ENCODE measurements at regions not wholly inside any gene's neighbourhood (a gene's known extent, or its start where the extent isn't known, plus 50 kb on each side); places are given as distances from the start of the nearest gene placed in this dataset.

- Histone ChIP-seq H3K9me3 (ENCODE audit: control insufficient read depth, insufficient read depth, low read length) (no peaks in the 10 kb centered on the region), H3K27me3 (ENCODE audit: control insufficient read depth, insufficient read depth, low read length) (no peaks in the 10 kb centered on the region), H3K4me3 (ENCODE audit: low read depth, low read length) (no peak overlapping the region), H3K27ac (ENCODE audit: low read depth, low read length) (no peak overlapping the region)
- DNase-seq (ENCODE audit: low read depth, low spot score), result no peak
- no peak for TF ChIP-seq CTCF (IDR thresholded peaks at IDR 0.05; ENCODE audit: low read depth, low read length)
- CTCF ChIA-PET, result no interaction called here
- POLR2A ChIA-PET, result no interaction called here
These were observed 376.5 kb upstream of the DAB2 start for GRCh38 chr5:39801306-39801705.

GRCh38 chr5:39800042-39800601 is 375.3 kb upstream of the DAB2 start:
- TF ChIP-seq CTCF (IDR thresholded peaks at IDR 0.05; ENCODE audit: low read depth, low read length), result no peak
- H3K27ac ChIP-seq (ENCODE audit: low read depth, low read length), result no peak overlapping the region
- no peaks in the 10 kb centered on the region for H3K27me3 ChIP-seq (ENCODE audit: control insufficient read depth, insufficient read depth, low read length)
- POLR2A ChIA-PET, result no interaction called here
- H3K9me3 ChIP-seq (ENCODE audit: control insufficient read depth, insufficient read depth, low read length), result no peaks in the 10 kb centered on the region
- H3K4me3 ChIP-seq (ENCODE audit: low read depth, low read length), result no peak overlapping the region
- CTCF ChIA-PET, result no interaction called here
- DNase-seq (ENCODE audit: low read depth, low spot score), result no peak

- Histone ChIP-seq H3K27ac (ENCODE audit: low read depth, low read length) (no peak overlapping the region), H3K9me3 (ENCODE audit: control insufficient read depth, insufficient read depth, low read length) (no peaks in the 10 kb centered on the region), H3K27me3 (ENCODE audit: control insufficient read depth, insufficient read depth, low read length) (no peaks in the 10 kb centered on the region), H3K4me3 (ENCODE audit: low read depth, low read length) (no peak overlapping the region)
- TF ChIP-seq CTCF (IDR thresholded peaks at IDR 0.05; ENCODE audit: low read depth, low read length), result no peak
- POLR2A ChIA-PET, result no interaction called here
- CTCF ChIA-PET, result no interaction called here
- DNase-seq (ENCODE audit: low read depth, low spot score), result no peak
These were observed 374.5 kb upstream of the DAB2 start for GRCh38 chr5:39799242-39799641.

- H3K4me3 ChIP-seq (ENCODE audit: low read depth, low read length), result no peak overlapping the region
- no peaks in the 10 kb centered on the region for H3K27me3 ChIP-seq (ENCODE audit: control insufficient read depth, insufficient read depth, low read length)
- H3K27ac ChIP-seq (ENCODE audit: low read depth, low read length), result no peak overlapping the region
- TF ChIP-seq CTCF (IDR thresholded peaks at IDR 0.05; ENCODE audit: low read depth, low read length), result no peak
- DNase-seq (ENCODE audit: low read depth, low spot score), result no peak
- no peaks in the 10 kb centered on the region for H3K9me3 ChIP-seq (ENCODE audit: control insufficient read depth, insufficient read depth, low read length)
- ChIA-PET CTCF (interaction anchor here (0.5 kb wide), 1 partner anchor 56 kb away, joined by 6 read pairs; no protein-coding TSS in a partner anchor), POLR2A (interaction anchor here (0.9 kb wide), 1 partner anchor 40 kb away, joined by 4 read pairs; no protein-coding TSS in a partner anchor)
These were observed 369.9 kb upstream of the DAB2 start for GRCh38 chr5:39794513-39795210.

- Histone ChIP-seq H3K4me3 (ENCODE audit: low read depth, low read length) (no peak overlapping the region), H3K9me3 (ENCODE audit: control insufficient read depth, insufficient read depth, low read length) (peaks cover 3% of the 10 kb centered on the region; the same call in 1 of the 2 replicates), H3K27ac (ENCODE audit: low read depth, low read length) (no peak overlapping the region), H3K27me3 (ENCODE audit: control insufficient read depth, insufficient read depth, low read length) (no peaks in the 10 kb centered on the region)
- CTCF ChIA-PET, result no interaction called here
- TF ChIP-seq CTCF (IDR thresholded peaks at IDR 0.05; ENCODE audit: low read depth, low read length), result no peak
- POLR2A ChIA-PET, result no interaction called here
- no peak for DNase-seq (ENCODE audit: low read depth, low spot score)
These were observed 360.6 kb upstream of the DAB2 start for GRCh38 chr5:39785410-39785809.

All from AG04450 (cell line).